GM13977 (cell line): ENCODE measurements at regions not wholly inside any gene's neighbourhood (a gene's known extent, or its start where the extent isn't known, plus 50 kb on each side); places are given as distances from the start of the nearest gene placed in this dataset.

ENCODE experiments used
- DNase-seq: peaks from one replicate; pipeline ENCODE4 v3.0.0; 2012; ENCODE audit warnings: low spot score
- CTCF ChIP-seq: IDR thresholded peaks from 2 replicates; pipeline ENCODE4 v1.5.1; 2012; ENCODE audit warnings: mild to moderate bottlenecking, control low read depth; ENCODE audit not compliant: insufficient read depth; ENCODE audit errors: extremely low read depth, missing control alignments
- in situ Hi-C: fragments of 300-500 bp; cut with MboI; formaldehyde crosslinking; loops from one replicate; pipeline ENCODE4 v1.12.0; 2022; ENCODE audit warnings: low sequenced_read_pairs, low pct_unique_long_range_greater_than_20kb, mixed read lengths, inconsistent platforms; ENCODE audit not compliant: unreplicated experiment

DNA sequence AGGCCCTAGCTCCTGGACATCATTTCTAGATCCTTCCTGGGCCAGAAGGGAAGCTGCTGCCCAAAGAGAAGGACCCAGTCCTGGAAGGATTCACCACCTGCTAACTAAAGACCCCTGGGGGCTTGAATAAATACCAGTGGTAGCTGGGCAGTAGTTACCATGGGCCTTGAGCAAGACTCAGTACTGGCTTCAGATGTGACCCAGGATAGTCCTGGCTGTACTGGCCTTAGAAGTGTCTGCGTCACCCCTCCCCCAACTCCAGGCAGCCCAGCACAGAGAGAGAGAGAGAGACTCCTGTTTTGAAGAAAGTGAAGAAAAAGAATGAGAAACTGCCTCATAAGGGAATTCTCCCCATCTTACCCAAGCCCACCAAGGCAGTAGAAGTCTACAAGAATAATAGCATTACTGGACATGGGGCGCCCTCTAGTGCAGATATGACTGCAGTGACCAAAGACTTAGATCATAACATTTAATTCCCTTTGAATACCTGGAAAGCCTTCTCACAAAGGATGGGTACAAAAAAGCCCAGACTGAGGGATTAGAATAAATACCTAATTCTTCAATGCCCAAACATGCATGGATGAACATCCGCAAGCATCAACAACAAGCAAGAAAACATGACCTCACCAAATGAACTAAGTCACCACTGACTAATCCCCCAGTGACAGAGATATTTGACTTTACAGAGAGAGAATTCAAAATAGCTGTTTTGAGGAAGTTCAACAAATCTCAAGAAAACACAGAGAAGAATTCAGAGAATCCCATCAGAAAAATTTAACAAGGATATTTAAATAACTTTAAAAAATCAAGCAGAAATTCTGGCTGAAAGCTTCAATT lies 171.8 kb downstream of the HNRNPD start:
- in situ Hi-C loops: loop anchor here (10.0 to 25.0 kb wide), 2 partner anchors 365 to 797 kb away; no protein-coding TSS in a partner anchor
- peak; percentile 81 for TF ChIP-seq CTCF
- DNase-seq: peak; percentile 18

DNA sequence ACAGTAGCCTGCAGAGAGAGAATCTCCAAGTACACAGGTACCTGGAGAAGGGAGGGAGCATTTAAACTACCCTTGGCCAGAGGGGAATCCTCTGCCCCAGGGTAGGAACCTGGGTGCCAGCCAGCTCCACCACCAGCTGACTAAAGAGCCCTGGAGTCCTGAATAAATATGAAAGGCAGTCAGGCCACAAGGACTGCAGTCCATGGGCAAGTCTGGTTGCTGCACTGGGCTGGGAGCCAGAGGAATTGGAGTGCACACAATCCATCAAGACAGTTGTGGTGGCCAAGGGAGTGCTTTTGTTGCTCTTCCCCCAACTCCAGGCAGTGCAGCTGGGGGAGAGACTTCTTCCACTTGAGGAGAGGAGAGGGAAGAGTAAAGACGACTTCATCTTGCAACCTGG lies 172.5 kb downstream of the HNRNPD start:
- DNase-seq: no peak
- in situ Hi-C loops: loop anchor here (10.0 to 25.0 kb wide), 2 partner anchors 364 to 797 kb away; no protein-coding TSS in a partner anchor
- TF ChIP-seq CTCF: no peak

DNA sequence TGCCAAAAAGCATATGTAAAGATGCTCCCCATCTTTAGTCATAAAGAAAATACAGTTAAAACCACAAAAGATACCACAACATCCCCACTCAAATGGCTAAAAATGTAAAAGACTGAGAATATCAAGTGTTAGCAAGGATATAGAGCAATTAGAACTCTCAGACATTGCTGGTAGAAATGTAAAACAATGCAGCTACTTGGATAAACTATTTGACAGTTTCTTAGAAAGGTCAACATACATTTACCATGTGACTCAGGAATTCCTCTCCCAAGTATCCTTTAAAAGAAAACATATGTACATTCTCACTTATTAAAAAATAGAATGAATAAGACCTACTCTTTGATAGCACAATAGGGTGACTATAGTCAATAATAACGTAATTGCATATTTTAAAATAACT lies 173.7 kb downstream of the HNRNPD start:
- in situ Hi-C loops: loop anchor here (10.0 to 25.0 kb wide), 2 partner anchors 363 to 795 kb away; no protein-coding TSS in a partner anchor
- no peak for DNase-seq
- TF ChIP-seq CTCF: no peak

DNA sequence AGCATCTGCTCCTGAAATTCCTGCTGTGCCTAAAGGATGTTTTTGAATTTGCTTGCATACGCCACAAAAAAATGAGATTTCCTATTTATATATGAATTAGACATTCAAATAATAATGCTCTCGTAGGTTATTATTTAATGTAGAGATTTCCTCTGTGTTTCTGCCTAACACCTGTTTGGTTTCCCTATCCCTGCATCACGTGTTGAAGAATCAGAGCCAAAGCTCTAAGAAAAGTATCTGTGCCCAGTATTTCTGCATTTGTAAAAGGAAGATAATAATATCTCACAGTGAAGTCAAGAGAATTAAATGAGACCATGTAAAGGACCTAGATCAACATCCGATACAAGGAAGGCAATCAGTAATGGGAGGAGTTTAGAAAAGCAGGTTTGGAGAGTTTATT lies 179.5 kb downstream of the HNRNPD start:
- no peak for DNase-seq
- in situ Hi-C loops: no loop called here
- TF ChIP-seq CTCF: no peak

DNA sequence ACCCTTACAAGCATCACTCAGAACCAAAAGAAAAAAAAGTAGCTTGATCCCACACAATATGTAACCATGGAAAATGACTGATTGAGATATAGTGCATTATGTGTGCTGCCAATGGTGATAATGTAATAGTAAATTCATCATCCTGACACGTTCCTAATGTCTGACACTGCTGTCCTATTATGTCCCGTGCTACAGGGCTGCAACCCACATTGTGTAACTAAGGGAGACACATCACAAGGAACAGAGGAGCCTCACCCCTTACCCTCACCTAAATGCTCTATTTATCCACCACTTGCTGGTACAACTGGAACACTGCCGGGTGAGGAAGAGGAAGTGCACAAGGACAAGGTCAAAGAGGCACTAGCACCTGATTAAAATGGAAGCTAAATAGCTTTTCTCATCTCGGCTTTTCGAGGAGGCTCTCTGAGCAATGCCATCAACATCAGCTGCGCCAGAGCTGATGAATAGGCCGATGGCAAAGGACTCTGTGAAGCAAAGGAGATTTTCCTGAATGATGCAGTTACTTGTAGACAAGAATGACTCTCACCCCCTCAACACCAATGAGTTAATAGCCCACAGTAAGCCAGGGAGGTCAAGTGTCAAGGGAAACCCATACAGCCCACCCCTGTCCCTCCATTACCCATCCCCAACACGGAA lies 181.6 kb downstream of the HNRNPD start:
- no peak for TF ChIP-seq CTCF
- in situ Hi-C loops: no loop called here
- DNase-seq: no peak

GRCh38 chr4:82181789-82182188 lies 192.0 kb downstream of the HNRNPD start:
- no peak for DNase-seq
- no peak for TF ChIP-seq CTCF
- in situ Hi-C loops: no loop called here
